Hindlimb muscle (tissue), 1 donor: ENCODE measurements at regions not wholly inside any gene's neighbourhood (a gene's known extent, or its start where the extent isn't known, plus 50 kb on each side); places are given as distances from the start of the nearest gene placed in this dataset.

ENCODE experiments used
- DNase-seq: peaks from one replicate; pipeline ENCODE4 v3.0.0-alpha.2; 2013

GRCh38 chr6:40973304-40973703 is 65.7 kb downstream of the UNC5CL start:
- no peak for DNase-seq

DNA sequence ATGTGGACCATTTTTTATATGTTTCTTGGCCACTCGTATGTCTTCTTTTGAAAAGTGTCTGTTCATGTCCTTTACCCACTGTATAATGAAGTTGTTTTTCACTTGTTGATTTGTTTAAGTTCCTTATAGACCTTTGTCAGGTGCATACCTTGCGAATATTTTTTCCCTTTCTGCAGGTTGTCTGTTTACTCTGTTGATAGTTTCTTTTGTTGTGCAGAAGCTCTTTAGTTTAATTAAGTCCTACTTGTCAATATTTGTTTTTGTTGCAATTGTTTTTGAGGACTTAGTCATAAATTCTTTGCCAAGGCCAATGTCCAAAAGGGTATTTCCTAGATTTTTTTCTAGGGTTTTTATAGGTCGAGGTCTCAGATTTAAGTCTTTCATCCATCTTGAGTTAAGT is 66.2 kb downstream of the UNC5CL start:
- DNase-seq = no peak

- no peak for DNase-seq
Measured at GRCh38 chr6:40972190-40972589, 66.8 kb downstream of the UNC5CL start.

DNA sequence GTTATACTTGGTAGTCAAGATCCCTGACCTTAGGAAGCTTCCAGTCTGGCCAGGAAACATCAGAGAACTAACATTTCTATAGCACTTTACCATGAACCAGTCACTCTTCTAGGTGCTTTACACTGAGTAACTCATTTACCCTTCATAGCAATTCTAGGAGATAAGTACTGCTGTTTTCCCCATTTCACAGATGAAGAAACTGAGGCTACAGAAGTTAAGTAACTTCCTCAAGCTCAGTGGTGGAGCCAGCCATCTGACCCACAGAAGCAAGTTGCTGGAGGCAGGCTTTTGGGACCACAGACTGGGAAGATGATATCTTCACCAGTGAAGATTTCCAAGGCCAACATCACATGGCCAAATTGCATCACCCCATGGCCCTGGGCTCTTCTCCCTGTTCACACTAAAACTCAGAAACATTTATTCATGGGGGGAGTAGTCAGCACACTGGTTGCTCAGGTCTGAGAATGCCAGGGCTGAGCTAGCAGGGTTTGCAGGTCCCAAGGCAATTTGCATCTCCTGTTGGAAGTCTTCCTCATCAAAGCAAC is 70.3 kb downstream of the UNC5CL start:
- no peak for DNase-seq

DNA sequence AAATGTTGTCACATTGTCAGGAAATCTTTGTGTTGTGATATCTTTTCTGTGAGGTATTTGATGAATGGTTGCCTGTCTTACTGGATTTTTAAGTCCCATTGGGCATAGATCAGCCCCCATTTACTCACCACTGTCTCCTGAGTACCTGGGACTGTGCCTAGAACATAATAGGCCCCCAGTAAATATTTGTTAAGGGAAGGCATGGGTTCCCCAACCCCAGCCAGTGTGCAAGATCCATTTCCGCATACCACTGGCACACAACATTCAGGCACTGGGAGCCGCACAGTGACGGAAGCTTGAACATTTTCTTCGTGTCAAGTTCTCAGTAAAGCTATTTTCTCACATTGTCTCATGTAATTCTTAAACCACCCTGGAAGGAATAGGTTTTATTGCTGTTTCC is 72.2 kb downstream of the UNC5CL start:
- DNase-seq = no peak

DNA sequence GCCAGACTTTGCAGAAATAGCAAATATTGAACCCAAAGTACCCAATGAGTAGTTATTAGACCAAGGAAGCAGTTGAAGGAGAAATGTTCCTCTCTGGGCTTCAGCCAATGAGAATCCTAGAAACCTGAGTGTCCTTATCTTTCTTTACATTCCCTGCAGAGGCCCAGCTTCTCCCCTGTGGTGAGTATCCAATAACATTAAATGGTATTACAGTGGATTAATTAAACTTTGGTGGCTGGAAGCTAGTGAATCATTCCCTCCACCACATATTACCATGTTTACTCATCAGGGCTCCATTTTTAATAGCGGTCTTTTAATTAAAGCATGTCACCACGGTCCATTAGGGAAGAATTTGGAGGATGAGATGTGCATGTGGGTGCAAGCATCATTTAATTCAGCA is 74.0 kb downstream of the UNC5CL start:
- DNase-seq = no peak

- no peak for DNase-seq
Measured at GRCh38 chr6:40963019-40963418, 76.0 kb downstream of the UNC5CL start.

DNA sequence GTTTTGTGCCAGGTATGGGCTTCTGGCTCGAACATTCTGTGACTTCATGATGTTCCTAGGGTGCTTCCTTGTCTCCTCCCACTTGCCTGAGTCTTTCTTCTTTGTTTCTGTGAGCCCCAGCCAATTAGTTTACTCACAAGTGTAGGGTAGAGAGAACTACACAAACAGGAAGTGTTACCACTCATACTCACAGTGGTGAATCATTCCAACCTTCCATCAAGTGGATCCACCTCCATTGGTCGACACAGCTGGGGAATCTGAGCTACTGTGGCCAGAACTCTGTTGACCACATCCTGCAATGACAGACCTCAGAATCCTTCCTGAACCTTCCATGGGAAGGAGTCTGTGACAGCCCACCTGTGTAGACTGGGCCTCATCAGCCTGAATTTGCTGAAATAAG is 76.8 kb downstream of the UNC5CL start:
- no peak for DNase-seq

- DNase-seq = no peak
Measured at GRCh38 chr6:40961831-40962230, 77.2 kb downstream of the UNC5CL start.

GRCh38 chr6:40960742-40961430 is 78.1 kb downstream of the UNC5CL start:
- no peak for DNase-seq

DNA sequence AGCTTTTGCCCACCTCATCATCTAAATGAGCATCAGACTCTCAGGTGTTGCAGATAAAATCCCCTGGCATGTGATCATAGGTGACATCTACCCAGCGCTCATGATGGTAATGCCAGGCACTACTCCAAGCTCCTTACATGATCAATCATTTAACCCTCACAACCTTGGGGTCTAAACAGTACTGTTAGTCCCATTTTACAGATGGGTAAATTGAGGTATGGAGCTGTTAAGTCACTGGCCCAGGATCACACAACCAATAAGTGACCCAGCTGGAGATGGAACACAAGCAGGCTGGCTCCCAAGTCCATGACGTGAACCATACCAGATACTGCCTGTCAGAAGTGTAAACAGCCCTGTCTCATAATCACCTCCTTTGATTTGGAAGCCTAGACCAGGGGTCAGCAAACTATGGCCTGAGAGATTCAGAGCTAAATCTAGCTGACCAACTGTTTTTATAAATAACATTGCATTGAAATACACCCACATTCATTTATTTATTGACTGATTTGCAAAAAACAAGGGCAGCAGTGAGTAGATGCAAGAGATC is 79.2 kb downstream of the UNC5CL start:
- no peak for DNase-seq

- no peak for DNase-seq
Measured at GRCh38 chr6:40958738-40959137, 80.3 kb downstream of the UNC5CL start.

DNA sequence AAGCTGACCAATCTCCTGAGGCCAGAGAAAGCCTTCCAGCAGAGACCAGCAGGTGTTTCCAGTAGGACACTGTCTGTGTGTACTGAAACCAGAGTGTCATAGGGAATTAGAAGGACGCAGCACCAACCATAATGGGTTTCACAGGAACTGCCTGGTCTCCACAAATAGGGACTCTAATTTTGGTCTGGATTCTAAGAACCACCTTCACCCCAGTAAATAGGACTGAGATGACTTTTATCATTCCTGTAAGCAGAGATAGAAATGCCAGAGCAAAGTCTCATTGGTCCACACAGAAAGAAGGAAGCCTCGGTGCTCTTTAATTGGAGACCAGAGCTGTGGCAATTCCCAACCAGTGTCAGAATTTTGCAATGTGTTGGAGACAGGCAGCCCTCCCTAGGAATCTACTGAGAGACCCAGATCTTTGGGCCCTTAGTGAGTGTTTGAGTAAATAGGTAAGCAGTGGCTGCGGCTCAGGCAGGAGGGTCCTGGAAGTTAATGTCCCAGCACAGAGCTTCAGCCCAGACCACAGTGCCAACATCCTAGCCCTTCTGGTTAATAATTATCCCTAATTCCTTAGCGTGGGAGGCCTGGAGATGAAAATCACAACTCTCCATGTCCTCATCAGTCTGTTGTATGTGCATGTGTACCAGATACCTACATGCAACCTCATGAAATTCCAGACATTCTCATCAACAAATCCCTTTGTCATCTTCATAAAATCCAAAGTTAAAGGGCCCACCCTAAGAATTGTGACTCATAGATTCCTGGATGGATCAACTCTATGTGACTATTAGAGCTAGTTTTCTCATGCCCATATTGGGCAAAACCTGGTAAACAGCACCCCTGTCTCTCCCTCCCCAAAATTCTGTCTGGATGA is 81.2 kb downstream of the UNC5CL start:
- no peak for DNase-seq

GRCh38 chr6:40956936-40957335 is 82.1 kb downstream of the UNC5CL start:
- DNase-seq = no peak

GRCh38 chr6:40955178-40955545 is 83.9 kb downstream of the UNC5CL start:
- DNase-seq = no peak

DNA sequence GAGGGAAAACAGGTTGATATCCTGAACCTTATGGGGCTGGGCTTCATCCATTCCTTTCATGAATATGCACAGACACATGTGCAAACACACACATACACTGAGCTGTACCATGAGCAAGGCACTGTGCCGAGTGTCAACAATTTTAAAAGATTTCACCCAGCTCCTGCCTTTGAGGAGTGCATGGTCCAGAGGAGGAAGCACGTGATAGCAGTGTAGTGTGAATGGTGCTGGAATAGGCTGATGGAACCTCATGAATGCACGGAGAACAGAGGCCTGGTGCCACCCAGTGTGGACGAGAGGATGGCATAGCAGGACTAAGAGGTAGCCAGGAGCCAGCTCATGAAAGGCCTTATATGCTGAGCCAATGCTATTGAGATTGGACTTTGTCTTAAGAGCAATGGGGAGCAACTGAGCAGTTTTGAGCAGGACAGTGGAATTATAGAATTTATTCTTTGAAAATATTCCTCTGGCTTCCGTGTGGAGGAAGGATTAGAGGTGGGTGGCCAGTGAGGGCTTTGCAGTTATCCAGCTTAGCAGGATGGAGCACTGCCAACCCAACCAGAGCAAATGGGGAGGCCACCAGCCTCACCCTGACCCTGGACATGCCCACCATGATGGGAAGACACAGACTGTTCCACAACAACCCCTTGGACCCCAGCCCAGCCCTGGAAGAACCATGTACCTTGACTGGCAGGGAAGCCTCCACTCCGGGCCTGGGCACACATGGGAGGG is 84.4 kb downstream of the UNC5CL start:
- DNase-seq = no peak

- DNase-seq = no peak
Measured at GRCh38 chr6:40953486-40953885, 85.5 kb downstream of the UNC5CL start.

DNA sequence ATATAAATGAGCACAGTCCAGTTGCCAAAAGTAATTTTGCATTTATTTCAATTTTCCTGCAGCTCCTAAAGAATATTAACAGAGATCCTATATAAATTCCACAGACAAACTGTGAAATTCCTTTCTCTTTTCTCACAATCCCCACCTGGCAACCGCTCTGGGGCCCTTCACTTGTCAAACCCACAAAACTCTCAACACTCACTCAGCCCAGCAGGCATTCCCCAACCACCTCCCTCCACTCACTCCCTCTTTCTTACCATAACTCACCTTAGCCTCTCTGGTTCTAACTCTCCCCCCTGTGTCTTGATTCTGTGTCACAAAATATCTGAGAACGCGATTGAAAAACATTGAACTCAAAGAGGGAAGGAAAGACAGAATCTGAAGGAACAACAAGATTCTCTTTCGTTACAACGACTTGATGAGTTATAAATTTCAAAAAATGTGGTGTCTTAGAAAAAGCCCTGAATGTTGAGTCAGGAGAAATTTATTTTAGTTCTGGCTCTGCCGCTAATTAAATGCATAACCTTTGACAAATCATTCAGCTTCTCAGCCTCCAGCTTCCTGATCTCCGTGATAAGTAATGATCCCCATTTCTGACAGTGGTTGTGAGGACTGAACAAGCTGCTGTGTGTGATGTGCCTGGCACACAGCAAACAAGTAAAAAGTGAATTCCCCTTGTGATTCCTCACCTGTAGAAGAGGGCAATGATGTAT is 87.9 kb downstream of the UNC5CL start:
- no peak for DNase-seq

DNA sequence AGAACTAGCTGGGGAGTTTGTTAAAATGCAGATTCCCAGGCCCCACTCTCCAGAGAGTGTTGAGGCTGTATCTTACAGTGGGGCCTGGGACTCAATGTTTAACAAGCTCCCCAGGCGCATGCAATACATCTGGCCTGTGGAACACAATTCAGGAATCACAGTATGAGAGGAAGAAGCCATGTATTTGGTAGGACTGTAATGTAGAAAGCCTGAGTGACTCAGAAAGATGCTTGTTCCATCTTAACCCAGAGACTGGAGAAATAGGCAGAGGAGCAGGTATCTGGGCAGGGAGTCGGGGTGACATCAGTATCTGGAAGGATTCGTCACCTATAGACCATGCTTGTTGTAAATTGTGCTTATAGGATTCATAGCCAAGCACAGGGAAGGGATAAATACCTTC is 90.5 kb downstream of the UNC5CL start:
- no peak for DNase-seq

- no peak for DNase-seq
Measured at GRCh38 chr6:40947876-40948526, 91.0 kb downstream of the UNC5CL start.

DNA sequence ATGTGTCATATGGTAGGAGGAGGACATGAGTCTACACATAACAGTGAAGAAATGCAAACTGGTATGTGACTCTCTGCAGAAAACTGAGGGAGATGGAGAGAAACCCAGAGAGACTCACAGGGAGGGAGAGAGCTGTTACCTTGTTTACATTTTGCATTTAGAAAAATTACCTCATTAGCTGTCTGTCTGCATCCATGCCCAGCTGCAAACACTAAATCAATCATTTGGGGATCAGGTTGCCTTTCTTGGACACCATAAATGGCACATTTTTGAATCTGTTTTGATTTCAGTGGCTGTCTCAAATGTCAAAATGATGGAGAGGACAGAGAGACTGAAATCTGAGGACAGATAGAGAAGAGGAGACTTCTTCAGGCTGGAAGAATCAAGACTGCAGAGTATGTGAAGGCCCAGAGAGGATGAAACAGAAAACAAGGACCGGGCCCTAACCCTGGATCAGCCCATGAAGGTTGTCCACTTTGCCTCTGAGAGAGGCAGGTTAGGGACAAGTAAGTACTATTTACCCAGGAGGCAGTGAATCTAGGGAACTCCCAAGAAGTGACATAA is 92.2 kb downstream of the UNC5CL start:
- no peak for DNase-seq
